Epithelial cell of esophagus (primary cell): ENCODE measurements at regions not wholly inside any gene's neighbourhood (a gene's known extent, or its start where the extent isn't known, plus 50 kb on each side); places are given as distances from the start of the nearest gene placed in this dataset.

Experiments used
- DNase-seq: peaks from one replicate; pipeline ENCODE4 v3.0.0; 2010; ENCODE audit warnings: low read depth
- H3K4me3 ChIP-seq: 2 replicates; pipeline ENCODE4 v1.5.1; 2011; ENCODE audit warnings: mild to moderate bottlenecking, low read length, control low read depth
- CTCF ChIP-seq: IDR thresholded peaks from 2 replicates; pipeline ENCODE4 v1.5.1; 2011; ENCODE audit warnings: low read depth, mild to moderate bottlenecking, low read length, control low read depth, inconsistent platforms; ENCODE audit not compliant: insufficient read depth; ENCODE audit errors: missing control alignments

- H3K4me3 ChIP-seq: no peak overlapping the region
- DNase-seq: no peak
- no peak for TF ChIP-seq CTCF
These were observed 80.0 kb downstream of the METRNL start for GRCh38 chr17:83159204-83160049.

- no peak for TF ChIP-seq CTCF
- no peak for DNase-seq
- H3K4me3 ChIP-seq: no peak overlapping the region
These were observed 81.3 kb downstream of the METRNL start for GRCh38 chr17:83160443-83161297.

GRCh38 chr17:83161298-83162034, 82.1 kb downstream of the METRNL start:
- H3K4me3 ChIP-seq: no peak overlapping the region
- TF ChIP-seq CTCF: no peak
- DNase-seq: no peak

GRCh38 chr17:83162035-83162745, 82.8 kb downstream of the METRNL start:
- no peak for TF ChIP-seq CTCF
- H3K4me3 ChIP-seq: no peak overlapping the region
- DNase-seq: no peak

DNA sequence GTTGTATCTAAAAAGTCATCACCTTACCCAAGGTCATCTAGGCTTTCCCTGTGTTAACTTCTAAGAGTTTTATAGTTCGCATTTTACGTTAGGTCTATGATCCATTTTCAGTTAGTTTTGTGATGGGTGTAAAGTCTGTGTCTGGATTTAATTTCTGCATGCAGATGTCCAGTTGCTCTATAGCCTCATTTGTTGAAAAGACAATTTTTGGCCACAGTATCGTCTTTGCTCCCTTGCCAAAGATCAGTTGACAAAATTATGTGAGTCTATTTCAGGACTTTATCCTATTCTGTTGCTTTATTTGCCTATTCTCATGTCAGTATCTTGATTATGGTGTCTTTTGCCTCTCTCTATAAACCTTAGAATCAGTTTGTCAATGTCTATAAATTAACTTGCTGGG, 85.1 kb downstream of the METRNL start:
- no peak for TF ChIP-seq CTCF
- no peak overlapping the region for H3K4me3 ChIP-seq
- DNase-seq: no peak

GRCh38 chr17:83170571-83171260, 91.3 kb downstream of the METRNL start:
- no peak overlapping the region for H3K4me3 ChIP-seq
- DNase-seq: no peak
- no peak for TF ChIP-seq CTCF
